ENCODE measurements at regions not wholly inside any gene's neighbourhood (a gene's known extent, or its start where the extent isn't known, plus 50 kb on each side); places are given as distances from the start of the nearest gene placed in this dataset.

GRCh38 chr7:155988416-155988815 is 176.2 kb upstream of the SHH start:
- no peak overlapping the region for H3K4me3 ChIP-seq
- peaks cover 0 to 8% (median 0%) of the 10 kb centered on the region in 7 donors for H3K27me3 ChIP-seq (replicated peaks in 1 of 7)
- intact Hi-C loops (cut with DNase I; ENCODE audit: low total_unique reads) = no loop called here
- 74 to 81% (median 76%) methylated on average over 6 of the region's 6 CpGs for WGBS, 5 donors
- H3K4me1 ChIP-seq = no peaks in the 10 kb centered on the region
- H3K36me3 ChIP-seq = no peaks in the 10 kb centered on the region
- no peak for DNase-seq
- TF ChIP-seq POLR2A (IDR thresholded peaks at IDR 0.05) = no peak
- no peak for TF ChIP-seq POLR2AphosphoS5 (IDR thresholded peaks at IDR 0.05)
- TF ChIP-seq CTCF (IDR thresholded peaks at IDR 0.05 in 8 of 11, conservative IDR thresholded peaks at IDR 0.05 in 3 of 11) = no peak
- H3K9me3 ChIP-seq = peaks cover 0 to 11% (median 0%) of the 10 kb centered on the region in 8 donors
- H3K27ac ChIP-seq = no peak overlapping the region

GRCh38 chr7:155987681-155988235 is 175.5 kb upstream of the SHH start:
- Histone ChIP-seq H3K36me3 (no peaks in the 10 kb centered on the region), H3K4me1 (no peaks in the 10 kb centered on the region), H3K27ac (no peak overlapping the region), H3K27me3 (replicated peaks in 1 of 7) (peaks cover 0 to 8% (median 0%) of the 10 kb centered on the region in 7 donors), H3K9me3 (peaks cover 0 to 11% (median 0%) of the 10 kb centered on the region in 8 donors), H3K4me3 (no peak overlapping the region)
- no peak for DNase-seq
- intact Hi-C loops (cut with DNase I; ENCODE audit: low total_unique reads) = no loop called here
- TF ChIP-seq CTCF (IDR thresholded peaks at IDR 0.05 in 8 of 11, conservative IDR thresholded peaks at IDR 0.05 in 3 of 11) (no peak), POLR2AphosphoS5 (IDR thresholded peaks at IDR 0.05) (no peak), POLR2A (IDR thresholded peaks at IDR 0.05) (no peak)
- WGBS, 5 donors = 66 to 86% (median 79%) methylated on average over 5 of the region's 5 CpGs

GRCh38 chr7:155986497-155987160 is 174.4 kb upstream of the SHH start:
- H3K27me3 ChIP-seq (replicated peaks in 1 of 7) = peaks cover 0 to 8% (median 0%) of the 10 kb centered on the region in 7 donors
- intact Hi-C loops (cut with DNase I; ENCODE audit: low total_unique reads) = no loop called here
- no peak overlapping the region for H3K4me3 ChIP-seq
- 81 to 90% (median 86%) methylated on average over 10 of the region's 10 CpGs for WGBS, 5 donors
- H3K4me1 ChIP-seq = no peaks in the 10 kb centered on the region
- H3K27ac ChIP-seq = no peak overlapping the region
- DNase-seq = no peak
- H3K9me3 ChIP-seq = peaks cover 0 to 11% (median 0%) of the 10 kb centered on the region in 8 donors
- H3K36me3 ChIP-seq = no peaks in the 10 kb centered on the region
- TF ChIP-seq POLR2A (IDR thresholded peaks at IDR 0.05) = no peak
- TF ChIP-seq CTCF (IDR thresholded peaks at IDR 0.05 in 8 of 11, conservative IDR thresholded peaks at IDR 0.05 in 3 of 11) = no peak
- TF ChIP-seq POLR2AphosphoS5 (IDR thresholded peaks at IDR 0.05) = no peak

GRCh38 chr7:155985518-155986250 is 173.4 kb upstream of the SHH start:
- Histone ChIP-seq H3K4me1 (no peaks in the 10 kb centered on the region), H3K36me3 (no peaks in the 10 kb centered on the region), H3K27me3 (replicated peaks in 1 of 7) (peaks cover 0 to 13% (median 0%) of the 10 kb centered on the region in 7 donors), H3K4me3 (no peak overlapping the region), H3K27ac (no peak overlapping the region), H3K9me3 (peaks cover 0 to 11% (median 0%) of the 10 kb centered on the region in 8 donors)
- intact Hi-C loops (cut with DNase I; ENCODE audit: low total_unique reads) = no loop called here
- WGBS, 5 donors = 81 to 92% (median 83%) methylated on average over 9 to 12 of the region's 12 CpGs
- DNase-seq = no peak
- TF ChIP-seq POLR2A (IDR thresholded peaks at IDR 0.05) (no peak), CTCF (IDR thresholded peaks at IDR 0.05 in 8 of 11, conservative IDR thresholded peaks at IDR 0.05 in 3 of 11) (no peak), POLR2AphosphoS5 (IDR thresholded peaks at IDR 0.05) (no peak)
